Urothelium cell line (cell line): ENCODE measurements at regions not wholly inside any gene's neighbourhood (a gene's known extent, or its start where the extent isn't known, plus 50 kb on each side); places are given as distances from the start of the nearest gene placed in this dataset.

Experiments used
- DNase-seq: peaks from one replicate; pipeline ENCODE4 v3.0.0; 2011; ENCODE audit warnings: low spot score, mixed read lengths
- FAIRE-seq: peaks from 2 replicates; lab custom pipeline; 2011; peaks lifted over from hg19 to GRCh38; lab: Jason Lieb, UNC

DNA sequence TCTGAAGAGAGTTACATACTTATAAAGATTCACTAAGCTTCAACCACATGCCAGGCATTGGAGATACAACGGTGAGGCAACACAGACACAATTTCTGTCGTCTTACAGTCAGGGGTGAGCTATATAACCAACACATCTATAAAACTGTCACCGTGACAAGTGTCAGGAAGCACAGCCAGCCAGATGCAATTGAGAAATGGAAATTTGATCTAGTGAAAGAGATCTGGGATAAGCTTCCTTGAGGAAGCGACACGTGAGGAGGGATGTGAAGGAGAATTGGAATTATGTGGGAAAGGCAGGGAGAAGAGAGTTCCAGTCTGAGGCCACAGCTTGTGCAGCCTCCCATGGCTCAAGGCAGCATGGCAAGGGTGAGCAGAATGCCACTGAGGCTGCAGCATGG lies 50.9 kb upstream of the ZNF354B start:
- FAIRE-seq (no peak), DNase-seq (no peak)

GRCh38 chr5:178801021-178801420 lies 58.7 kb upstream of the ZNF354B start:
- FAIRE-seq (no peak), DNase-seq (no peak)

DNA sequence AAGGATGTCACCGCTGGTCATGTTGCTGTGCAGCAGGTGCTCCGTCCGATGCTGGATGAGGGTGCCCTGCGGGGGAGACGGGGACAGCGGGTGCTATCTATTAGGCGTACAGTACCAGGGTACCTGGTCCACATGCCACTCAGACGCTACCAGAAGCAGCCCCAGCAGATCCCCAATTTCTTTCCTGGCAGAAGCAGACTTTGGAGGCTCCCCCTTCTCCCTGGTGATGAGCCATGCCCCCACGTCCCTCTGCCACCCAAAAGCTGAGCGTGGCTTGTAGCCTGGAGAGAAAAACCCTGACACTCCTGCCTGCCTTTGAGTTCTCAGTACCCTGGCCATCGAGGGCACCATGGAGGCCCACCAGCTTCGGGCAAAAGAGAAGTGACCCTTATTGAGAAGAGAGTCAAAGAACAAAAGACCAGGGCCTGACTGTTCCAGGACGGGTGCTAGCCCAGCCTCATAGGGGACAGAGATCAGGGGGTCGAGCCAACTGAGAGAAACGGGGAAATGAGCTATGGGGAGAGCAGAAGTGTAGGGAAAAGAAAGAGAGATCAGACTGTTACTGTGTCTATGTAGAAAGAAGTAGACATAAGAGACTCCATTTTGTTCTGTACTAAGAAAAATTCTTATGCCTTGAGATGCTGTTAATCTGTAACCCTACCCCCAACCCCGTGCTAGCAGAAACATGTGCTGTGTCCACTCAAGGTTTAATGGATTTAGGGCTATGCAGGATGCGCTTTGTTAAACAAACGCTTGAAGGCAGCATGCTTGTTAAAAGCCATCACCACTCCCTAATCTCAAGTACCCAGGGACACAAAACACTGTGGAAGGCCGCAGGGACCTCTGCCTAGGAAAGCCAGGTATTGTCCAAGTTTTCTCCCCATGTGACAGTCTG lies 62.0 kb upstream of the ZNF354B start:
- no peak for FAIRE-seq

GRCh38 chr5:178797101-178797521 lies 62.6 kb upstream of the ZNF354B start:
- DNase-seq, result no peak
- FAIRE-seq, result no peak

More for the DNA sequence above, 62.0 kb upstream of the ZNF354B start:
- DNase-seq, result no peak

DNA sequence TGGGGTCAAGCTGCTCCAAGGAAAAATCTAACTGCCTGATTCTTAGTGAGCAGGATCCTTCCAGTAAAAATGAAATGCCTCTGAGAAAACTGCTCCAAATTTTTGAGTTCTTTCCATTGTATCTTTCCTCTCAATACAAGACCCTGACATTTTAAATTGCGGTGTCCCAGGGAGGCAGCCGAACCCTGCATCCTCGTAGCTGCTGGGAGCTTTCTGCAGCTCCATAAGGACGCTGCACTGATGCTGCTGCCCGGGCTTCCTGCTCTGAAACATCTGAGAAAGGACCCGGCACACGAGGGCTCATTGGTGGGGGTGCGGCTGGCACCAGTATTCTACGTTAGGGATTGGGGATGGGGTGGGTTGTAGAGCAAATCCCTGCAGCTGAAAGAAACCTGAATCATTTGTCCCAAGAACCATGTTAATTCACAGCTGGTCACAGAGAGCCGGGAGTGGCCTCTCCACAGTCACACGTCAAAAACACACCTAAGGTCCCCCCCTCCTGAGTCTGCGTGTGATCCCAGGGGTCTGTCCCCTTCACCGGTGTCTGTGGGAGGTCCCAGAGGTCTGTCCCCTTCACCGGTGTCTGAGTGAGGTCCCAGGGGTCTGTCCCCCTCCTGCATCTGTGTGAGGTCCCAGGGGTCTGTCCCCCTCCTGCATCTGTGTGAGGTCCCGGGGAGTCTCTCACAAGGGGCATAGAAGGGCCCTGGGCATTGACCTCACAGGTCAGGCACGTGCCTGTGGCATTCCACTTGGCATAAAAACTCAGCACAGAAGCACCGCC lies 63.4 kb upstream of the ZNF354B start:
- FAIRE-seq (no peak), DNase-seq (no peak)

GRCh38 chr5:178794433-178794832 lies 64.0 kb upstream of the ZNF354A start:
- no peak for FAIRE-seq

DNA sequence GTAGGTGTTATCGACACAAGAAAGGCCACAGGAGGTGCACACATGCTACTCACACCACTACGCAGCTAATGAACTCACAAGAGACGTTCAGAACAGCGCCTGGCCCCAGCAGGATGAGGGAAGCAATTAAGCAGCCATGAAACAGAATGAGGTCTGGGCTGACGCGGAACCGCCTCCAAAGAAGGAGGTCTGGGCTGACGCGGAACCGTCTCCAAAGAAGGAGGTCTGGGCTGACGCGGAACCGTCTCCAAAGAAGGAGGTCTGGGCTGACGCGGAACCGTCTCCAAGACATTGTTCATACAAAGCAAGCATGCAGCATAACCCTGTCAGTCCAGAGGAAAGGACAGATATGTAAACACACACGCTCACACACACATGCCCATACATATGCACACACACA lies 63.2 kb upstream of the ZNF354A start:
- no peak for FAIRE-seq

More at GRCh38 chr5:178794433-178794832, 64.0 kb upstream of the ZNF354A start:
- no peak for DNase-seq

DNA sequence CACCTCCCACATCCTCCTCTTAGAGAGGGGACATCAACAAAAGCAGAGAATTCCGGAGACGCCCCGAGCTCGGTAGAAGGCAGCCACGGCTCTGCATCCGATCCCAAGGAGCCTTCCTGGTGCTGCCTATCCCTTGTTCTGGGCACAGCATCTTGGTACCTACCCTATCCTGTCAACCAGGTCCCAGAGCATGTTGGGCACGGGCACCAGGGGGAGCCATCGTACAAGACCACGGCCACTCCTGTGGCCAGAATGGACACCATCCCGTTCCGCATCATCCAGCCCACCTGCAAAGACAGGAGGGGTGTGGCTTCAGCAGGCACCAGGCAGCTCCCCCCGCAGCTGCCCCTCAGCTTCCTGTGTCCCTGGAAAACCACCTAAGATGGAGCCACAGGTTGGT lies 62.7 kb upstream of the ZNF354A start:
- DNase-seq (no peak), FAIRE-seq (no peak)

More for the DNA sequence above, 63.2 kb upstream of the ZNF354A start:
- no peak for DNase-seq

- FAIRE-seq (no peak), DNase-seq (no peak)
Observed at GRCh38 chr5:178791976-178792375, 61.5 kb upstream of the ZNF354A start.

DNA sequence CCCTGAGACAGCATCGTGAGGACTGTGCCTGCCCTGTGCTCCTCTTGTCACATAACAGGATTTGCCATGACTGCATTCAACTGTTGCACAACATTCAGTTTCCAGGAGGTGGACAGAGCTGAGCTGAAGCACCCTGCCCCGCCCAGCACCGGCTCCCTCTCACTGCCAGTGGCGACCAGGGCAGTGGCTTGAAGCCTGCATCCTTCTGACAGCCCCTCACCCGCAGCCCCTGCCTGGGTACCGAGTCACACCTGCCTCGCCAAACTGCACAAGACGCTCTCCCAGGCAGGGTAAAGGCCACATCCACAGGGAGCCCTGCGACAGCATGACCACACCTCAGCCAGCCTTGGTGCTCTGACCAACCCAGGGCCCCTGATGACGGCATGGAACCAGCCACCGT lies 59.9 kb upstream of the ZNF354A start:
- no peak for DNase-seq
- no peak for FAIRE-seq

DNA sequence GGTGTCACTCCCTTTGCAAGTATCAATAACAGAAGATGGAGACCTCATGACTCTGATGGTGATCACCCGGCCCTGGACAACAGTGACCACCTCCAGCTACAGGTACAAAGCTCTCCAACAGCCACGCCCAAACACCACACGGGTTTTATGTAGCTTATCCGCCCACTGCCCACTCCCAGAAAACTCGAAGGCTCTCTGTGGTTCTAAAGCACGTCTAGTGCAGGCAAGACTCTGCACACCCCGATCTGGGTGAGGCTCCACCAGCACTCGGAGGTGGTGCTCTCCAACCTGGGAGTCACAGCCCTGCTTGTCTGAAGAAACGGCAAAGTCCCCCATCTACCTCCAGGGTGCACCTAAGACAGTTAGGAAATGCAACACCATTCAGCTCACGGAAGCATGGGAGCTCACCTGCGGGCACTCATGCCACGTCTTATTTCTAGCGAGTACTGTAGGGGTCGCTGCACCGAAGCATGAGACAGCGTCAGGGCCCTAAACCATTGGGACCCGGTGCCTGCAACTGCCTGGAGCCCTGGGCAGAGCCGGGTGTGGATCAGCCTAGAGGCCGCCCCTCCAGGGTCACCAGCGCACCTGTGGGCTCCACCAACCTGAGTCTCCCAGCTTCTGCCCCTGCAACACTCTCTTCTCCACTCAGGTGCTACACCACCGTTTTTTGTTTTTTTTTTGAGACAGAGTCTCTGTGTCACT lies 58.1 kb upstream of the ZNF354A start:
- FAIRE-seq (no peak), DNase-seq (no peak)

DNA sequence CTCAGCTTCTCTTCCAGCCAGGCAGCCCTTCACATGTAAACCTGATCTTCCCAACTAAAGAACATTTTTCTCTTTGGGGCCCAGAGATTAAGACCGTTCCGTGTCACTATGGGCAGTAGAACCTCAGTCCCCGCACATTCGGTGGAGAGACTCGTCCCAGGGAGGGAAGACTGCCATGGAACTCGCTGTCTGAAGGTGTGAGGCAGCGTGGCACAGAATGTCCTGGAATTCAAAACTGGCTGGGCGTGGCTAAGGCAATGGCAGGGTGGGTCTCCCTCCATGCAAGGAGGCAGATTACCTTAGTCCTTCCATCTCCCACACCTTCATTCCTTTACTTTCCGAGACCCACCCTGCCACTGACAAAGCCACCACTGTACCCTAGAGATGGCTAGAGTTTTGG lies 57.4 kb upstream of the ZNF354A start:
- DNase-seq (no peak), FAIRE-seq (no peak)

DNA sequence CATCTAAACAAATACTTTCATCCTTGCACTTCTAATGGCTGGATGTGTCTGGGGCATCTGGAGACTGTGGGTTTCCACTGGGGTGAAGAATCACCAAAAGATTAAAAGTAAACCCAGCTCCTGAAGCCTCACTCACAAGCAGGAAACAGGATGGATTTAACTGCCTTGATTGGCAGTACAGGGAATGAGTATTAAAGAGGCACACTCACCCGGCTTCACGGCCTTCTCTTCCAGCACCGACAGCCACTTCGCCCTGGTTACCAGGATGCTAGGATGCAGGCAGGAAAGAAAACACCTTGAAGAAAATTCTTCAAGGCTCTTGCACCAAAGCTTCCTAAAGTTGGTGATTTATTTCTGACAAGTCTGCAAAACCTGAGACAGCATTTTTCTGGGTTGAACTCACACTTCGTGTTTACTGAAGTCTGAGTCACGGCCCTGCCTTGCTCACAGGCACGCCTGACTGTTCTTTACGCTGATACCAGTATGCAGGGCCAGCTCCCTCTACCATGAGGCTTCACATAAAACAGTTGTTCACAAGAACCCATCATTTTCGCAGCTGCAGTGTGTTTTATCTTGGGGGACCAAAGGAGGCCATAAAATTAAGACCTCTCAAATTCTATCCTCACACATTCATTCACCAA lies 56.5 kb upstream of the ZNF354A start:
- DNase-seq (peak; percentile 90), FAIRE-seq (peak; percentile 98)

DNA sequence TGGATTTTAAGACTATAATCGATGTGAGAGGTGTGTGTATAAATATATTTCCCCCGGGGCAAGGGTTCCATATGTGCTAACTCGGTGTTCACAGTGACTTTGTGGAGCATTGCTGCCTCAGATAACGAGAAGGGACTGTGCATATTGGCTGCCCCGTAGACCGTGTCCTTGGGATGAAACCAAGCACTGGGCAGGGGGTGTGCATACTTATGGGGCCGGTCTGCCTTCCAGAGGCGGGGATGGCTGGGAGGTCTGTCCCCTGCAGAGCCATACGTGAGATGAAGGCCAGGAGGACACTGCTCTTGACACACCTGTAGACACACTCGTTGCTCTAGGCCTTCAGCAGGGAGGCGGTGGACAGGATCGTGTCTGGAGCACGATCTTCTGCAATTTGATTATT lies 56.0 kb upstream of the ZNF354A start:
- peak; percentile 44 for FAIRE-seq
- DNase-seq, result no peak

- DNase-seq, result peak; percentile 83
- FAIRE-seq, result peak; percentile 50
Observed at GRCh38 chr5:178785999-178786398, 55.5 kb upstream of the ZNF354A start.

- no peak for DNase-seq
- FAIRE-seq, result no peak
Observed at GRCh38 chr5:178784391-178784790, 53.9 kb upstream of the ZNF354A start.

DNA sequence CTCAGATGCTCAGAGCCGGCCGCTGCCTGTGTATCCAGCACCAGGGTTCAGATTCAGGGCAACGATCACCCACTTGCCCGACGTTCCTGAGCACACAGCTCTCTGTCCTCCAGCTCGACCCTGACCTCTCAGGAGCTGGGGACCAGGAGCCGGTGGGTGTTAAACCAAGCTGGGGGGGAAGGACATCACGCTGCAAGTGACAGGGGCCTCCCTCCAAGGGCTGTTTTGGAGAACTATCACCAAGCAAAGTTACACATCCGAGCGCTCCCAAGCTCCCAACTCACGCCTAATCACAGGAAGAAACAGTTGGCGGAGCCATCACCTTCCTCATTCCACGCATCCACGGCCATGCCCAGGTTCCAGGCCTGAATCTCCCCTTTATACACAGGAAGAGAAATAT lies 51.5 kb upstream of the ZNF354A start:
- no peak for FAIRE-seq
- DNase-seq, result no peak

GRCh38 chr5:178780581-178781498 lies 50.4 kb upstream of the ZNF354A start:
- DNase-seq, result no peak
- peak; percentile 20 for FAIRE-seq
